Suprapubic skin (tissue), 4 donors: ENCODE measurements at regions not wholly inside any gene's neighbourhood (a gene's known extent, or its start where the extent isn't known, plus 50 kb on each side); places are given as distances from the start of the nearest gene placed in this dataset.

Source experiments
- POLR2A ChIP-seq, 2 donors: fragments of 450-650 bp; IDR thresholded peaks; one replicate each; pipeline ENCODE4 v1.6.1; 2017; ENCODE audit warnings: antibody characterized with exemption in 2 of 2, mild to moderate bottlenecking in 2 of 2, moderate library complexity in 2 of 2
- POLR2AphosphoS5 ChIP-seq, 3 donors: sonication (generic); formaldehyde crosslinking; IDR thresholded peaks; one replicate each; pipeline ENCODE4 v1.6.1; 2017; ENCODE audit warnings: antibody characterized with exemption in 3 of 3
- TF ChIP-seq, protein P1 (sequence below), 2 donors: fragments of 200-600 bp in 1 of 2; fragments of 450-650 bp in 1 of 2; sonication (generic) in 1 of 2; IDR thresholded peaks; one replicate each; pipeline ENCODE4 v1.5.1; 2016 to 2019; ENCODE audit warnings: antibody characterized with exemption in 2 of 2, mild to moderate bottlenecking in 1 of 2, moderate library complexity in 1 of 2

- TF ChIP-seq, protein P1, sequence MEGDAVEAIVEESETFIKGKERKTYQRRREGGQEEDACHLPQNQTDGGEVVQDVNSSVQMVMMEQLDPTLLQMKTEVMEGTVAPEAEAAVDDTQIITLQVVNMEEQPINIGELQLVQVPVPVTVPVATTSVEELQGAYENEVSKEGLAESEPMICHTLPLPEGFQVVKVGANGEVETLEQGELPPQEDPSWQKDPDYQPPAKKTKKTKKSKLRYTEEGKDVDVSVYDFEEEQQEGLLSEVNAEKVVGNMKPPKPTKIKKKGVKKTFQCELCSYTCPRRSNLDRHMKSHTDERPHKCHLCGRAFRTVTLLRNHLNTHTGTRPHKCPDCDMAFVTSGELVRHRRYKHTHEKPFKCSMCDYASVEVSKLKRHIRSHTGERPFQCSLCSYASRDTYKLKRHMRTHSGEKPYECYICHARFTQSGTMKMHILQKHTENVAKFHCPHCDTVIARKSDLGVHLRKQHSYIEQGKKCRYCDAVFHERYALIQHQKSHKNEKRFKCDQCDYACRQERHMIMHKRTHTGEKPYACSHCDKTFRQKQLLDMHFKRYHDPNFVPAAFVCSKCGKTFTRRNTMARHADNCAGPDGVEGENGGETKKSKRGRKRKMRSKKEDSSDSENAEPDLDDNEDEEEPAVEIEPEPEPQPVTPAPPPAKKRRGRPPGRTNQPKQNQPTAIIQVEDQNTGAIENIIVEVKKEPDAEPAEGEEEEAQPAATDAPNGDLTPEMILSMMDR (IDR thresholded peaks at IDR 0.05) = no peak
- TF ChIP-seq POLR2A (IDR thresholded peaks at IDR 0.05) = no peak
- TF ChIP-seq POLR2AphosphoS5 (IDR thresholded peaks at IDR 0.05) = no peak
Measured at GRCh38 chr3:127377801-127378655, 90.2 kb upstream of the PRR20G start.
